ENCODE measurements at regions not wholly inside any gene's neighbourhood (a gene's known extent, or its start where the extent isn't known, plus 50 kb on each side); places are given as distances from the start of the nearest gene placed in this dataset.

GRCh38 chr20:1820138-1821079, 74.8 kb upstream of the SIRPA start:
- TF ChIP-seq, protein P1, sequence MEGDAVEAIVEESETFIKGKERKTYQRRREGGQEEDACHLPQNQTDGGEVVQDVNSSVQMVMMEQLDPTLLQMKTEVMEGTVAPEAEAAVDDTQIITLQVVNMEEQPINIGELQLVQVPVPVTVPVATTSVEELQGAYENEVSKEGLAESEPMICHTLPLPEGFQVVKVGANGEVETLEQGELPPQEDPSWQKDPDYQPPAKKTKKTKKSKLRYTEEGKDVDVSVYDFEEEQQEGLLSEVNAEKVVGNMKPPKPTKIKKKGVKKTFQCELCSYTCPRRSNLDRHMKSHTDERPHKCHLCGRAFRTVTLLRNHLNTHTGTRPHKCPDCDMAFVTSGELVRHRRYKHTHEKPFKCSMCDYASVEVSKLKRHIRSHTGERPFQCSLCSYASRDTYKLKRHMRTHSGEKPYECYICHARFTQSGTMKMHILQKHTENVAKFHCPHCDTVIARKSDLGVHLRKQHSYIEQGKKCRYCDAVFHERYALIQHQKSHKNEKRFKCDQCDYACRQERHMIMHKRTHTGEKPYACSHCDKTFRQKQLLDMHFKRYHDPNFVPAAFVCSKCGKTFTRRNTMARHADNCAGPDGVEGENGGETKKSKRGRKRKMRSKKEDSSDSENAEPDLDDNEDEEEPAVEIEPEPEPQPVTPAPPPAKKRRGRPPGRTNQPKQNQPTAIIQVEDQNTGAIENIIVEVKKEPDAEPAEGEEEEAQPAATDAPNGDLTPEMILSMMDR (IDR thresholded peaks at IDR 0.05; ENCODE audit: low read depth, low read length, missing control alignments) = no peak
- no peak overlapping the region for H3K4me3 ChIP-seq (replicated peaks; ENCODE audit: low read depth, low read length)
- no peak for DNase-seq (ENCODE audit: extremely low read depth, low read depth)

GRCh38 chr20:1819311-1820137, 75.7 kb upstream of the SIRPA start:
- H3K4me3 ChIP-seq (replicated peaks; ENCODE audit: low read depth, low read length) = no peak overlapping the region
- TF ChIP-seq, protein P1 (IDR thresholded peaks at IDR 0.05; ENCODE audit: low read depth, low read length, missing control alignments) = no peak
- DNase-seq (ENCODE audit: extremely low read depth, low read depth) = no peak

GRCh38 chr20:1818895-1819294, 76.3 kb upstream of the SIRPA start:
- no peak overlapping the region for H3K4me3 ChIP-seq (replicated peaks; ENCODE audit: low read depth, low read length)
- no peak for DNase-seq (ENCODE audit: extremely low read depth, low read depth)
- TF ChIP-seq, protein P1 (IDR thresholded peaks at IDR 0.05; ENCODE audit: low read depth, low read length, missing control alignments) = no peak

GRCh38 chr20:1818247-1818840, 76.9 kb upstream of the SIRPA start:
- TF ChIP-seq, protein P1 (IDR thresholded peaks at IDR 0.05; ENCODE audit: low read depth, low read length, missing control alignments) = no peak
- H3K4me3 ChIP-seq (replicated peaks; ENCODE audit: low read depth, low read length) = no peak overlapping the region
- no peak for DNase-seq (ENCODE audit: extremely low read depth, low read depth)

DNA sequence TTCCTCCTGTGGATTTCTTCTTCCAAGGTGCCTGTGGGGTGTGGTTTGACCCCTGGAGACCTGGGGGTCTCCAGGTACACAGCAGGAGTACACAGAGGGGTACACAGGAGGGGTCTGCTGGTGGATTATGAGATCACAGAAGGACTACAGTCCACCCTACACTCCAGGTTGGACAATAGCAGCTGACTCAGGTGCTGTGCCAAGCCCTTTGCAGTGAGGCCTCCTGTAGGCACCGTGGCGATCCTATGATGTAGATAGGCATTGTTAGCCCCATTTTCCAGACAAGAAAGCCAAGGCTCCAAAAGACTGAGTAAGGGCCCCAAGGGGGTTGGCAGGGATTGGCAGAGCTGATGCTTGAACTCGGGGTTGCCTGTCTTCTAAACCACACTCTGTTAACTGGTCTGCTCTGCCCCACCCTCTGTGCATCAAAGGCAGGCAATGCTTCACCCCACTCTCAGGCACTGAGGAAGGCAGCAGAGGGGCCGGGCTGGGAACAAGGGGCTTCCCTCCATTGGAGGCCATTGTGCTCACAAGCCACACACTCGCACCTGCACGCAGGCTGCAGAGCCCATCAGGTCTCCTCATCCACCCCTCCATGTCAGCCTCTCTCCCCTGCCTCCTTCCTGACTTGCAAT, 77.5 kb upstream of the SIRPA start:
- TF ChIP-seq, protein P1 (IDR thresholded peaks at IDR 0.05; ENCODE audit: low read depth, low read length, missing control alignments) = no peak
- H3K4me3 ChIP-seq (replicated peaks; ENCODE audit: low read depth, low read length) = no peak overlapping the region
- no peak for DNase-seq (ENCODE audit: extremely low read depth, low read depth)

Measured in HFF-Myc (cell line).